NCI-H1417 treated with DMSO at 0.1 percent for 48 hours (cell line): ENCODE measurements at regions not wholly inside any gene's neighbourhood (a gene's known extent, or its start where the extent isn't known, plus 50 kb on each side); places are given as distances from the start of the nearest gene placed in this dataset.
"Not testable (repeated sequence)": the region's sequence is repeated elsewhere in the genome, so short reads cannot be mapped to it uniquely, and the experiment has no call there.

Experiments
- DNase-seq: peaks from one replicate; lab custom pipeline; 2025; lab: John Stamatoyannopoulos, UW

GRCh38 chr5:100017520-100018262 lies 517.5 kb upstream of the FAM174A start:
- no peak for DNase-seq

DNA sequence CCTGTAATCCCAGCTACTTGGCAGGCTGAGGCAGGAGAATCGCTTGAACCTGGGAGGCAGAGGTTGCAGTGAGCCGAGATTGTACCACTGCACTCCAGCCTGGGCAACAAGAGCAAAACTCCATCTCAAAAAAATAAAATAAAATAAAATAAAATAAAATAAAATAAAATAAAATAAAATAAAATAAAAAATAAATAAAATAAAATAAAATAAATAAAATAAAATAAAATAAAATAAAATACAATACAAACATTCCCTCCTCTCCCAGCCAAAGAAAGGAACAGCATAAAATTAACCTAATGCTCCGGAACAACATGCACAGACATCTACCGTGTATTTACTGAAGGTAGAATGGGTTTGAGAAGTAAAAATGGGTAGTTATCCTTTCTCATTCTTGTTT lies 521.9 kb upstream of the FAM174A start:
- DNase-seq, result not testable (repeated sequence)

GRCh38 chr5:100011160-100011559 lies 524.0 kb upstream of the FAM174A start:
- not testable (repeated sequence) for DNase-seq

GRCh38 chr5:100004969-100005368 lies 530.2 kb upstream of the FAM174A start:
- no peak for DNase-seq

- DNase-seq, result no peak
Measured at GRCh38 chr5:99998319-99998718, 536.9 kb upstream of the FAM174A start.

DNA sequence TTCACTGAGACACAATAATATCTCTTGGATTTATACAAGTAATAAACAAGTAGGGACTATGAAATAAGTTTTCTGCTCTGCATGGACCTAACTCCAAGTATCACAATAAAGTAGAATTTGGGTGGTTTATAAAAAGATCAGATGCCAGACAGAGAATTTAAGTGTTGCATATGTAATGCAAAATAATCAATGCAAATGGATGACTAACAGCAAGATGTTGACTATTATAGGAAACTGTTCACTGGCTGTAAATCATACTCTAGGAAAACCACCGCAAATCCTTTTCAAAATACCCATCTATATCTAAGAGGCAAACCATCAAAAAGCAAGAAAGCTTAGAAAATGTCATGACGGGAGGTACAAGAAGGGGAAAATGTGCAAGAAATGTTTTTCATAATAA lies 539.8 kb upstream of the FAM174A start:
- DNase-seq, result no peak

DNA sequence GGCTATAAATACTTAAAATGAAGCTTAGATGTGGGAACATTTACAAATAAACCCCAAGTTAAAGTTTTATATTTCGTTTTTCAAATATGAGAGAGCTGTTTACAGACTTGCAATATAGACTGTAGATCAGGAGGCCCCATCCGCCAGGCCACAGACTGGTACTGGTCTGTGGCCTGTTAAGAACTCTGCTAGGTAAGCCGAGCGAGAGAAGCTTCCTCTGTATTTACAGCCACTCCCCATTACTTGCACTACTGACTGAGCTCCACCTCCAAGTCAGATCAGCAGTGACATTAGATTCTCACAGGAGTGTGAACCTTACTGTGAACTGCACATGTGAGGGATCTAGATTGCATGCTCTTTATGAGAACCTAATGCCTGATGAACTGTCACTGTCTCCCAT lies 561.4 kb upstream of the FAM174A start:
- DNase-seq, result no peak

GRCh38 chr5:99955962-99956361 lies 579.2 kb upstream of the FAM174A start:
- no peak for DNase-seq

DNA sequence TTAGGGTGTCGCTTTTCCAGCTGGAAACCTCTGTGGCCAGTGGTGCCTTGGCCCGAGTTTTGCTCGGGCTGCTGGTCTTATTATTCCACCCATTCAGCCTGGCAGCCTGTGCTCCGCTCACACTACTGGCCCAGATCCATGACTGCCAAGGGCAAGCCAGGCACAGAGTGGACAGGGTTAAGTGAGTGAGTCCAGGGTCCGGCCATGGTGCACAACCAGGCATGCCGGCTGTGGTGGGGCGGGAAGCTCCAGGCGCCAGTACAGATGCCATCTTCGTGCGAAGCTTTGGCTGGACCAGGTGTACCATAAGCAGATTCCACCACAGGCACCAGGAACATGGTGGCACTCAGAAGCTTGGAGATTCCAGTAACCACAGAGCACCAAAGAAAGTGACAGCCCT lies 580.2 kb upstream of the FAM174A start:
- DNase-seq, result no peak

GRCh38 chr5:99949969-99950524 lies 585.1 kb upstream of the FAM174A start:
- no peak for DNase-seq

GRCh38 chr5:99949361-99949760 lies 585.8 kb upstream of the FAM174A start:
- no peak for DNase-seq

DNA sequence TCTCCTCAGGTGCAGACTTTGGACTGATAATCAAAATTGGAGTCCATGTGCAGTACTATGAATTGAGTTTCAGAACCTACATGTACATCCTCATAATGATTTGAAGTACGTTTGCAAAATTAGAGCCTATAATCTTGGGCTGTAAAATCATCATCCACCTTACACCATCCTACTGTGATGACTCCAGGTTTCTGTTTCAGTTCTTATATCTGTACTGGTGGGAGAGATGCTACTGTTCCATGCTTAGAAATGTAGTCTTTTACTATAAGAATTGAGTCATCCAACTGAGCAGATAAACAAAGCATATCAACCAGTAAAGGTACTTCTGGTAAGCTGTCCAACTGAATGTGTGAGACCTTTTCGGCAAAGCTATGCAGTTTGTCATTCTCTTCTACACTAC lies 586.3 kb upstream of the FAM174A start:
- DNase-seq, result no peak

DNA sequence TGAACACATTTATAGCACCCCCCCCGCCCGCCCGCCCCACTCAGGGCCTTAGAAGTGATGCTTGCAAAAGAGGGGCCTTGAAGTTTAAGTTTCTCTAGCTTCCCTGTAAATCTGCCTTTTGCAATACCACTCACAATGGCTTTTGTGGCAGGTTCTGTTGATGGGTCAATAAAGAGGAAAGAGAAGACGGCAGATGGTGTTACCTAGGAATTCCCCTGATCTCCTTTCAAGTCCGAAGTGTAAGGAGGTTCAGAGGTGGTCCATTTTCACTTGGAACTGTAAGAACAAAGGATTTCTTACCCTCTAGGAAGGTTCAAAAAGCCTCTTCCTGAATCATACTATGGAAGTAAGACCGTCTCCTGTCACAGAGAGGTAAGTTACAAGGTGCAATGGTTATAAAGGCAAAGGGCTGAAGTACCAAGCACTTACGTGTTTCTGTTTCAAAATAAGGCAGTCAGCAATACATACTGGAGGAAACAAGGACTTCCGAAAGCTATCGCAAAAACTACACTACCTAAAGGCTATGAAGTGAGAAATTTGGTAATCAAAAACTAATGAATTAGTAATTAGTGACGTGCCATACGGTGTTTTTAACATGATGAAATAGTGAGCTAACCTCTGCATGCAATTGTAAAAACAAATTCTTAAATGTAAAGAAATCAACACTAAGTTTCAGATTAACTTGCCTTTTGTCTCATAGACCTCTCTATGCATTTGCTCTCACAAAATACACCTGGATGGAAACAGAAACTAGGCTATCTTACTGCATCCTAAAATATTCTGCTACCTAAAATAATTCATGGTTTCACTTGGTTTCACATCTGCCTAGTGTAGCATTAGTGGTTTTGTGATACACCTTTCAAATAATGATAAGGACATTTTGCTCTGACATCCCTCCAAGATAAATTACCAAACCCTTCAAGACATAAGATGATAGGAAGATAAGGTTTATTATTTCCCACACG lies 589.4 kb upstream of the FAM174A start:
- DNase-seq, result no peak

GRCh38 chr5:99940540-99940939 lies 594.6 kb upstream of the FAM174A start:
- no peak for DNase-seq

DNA sequence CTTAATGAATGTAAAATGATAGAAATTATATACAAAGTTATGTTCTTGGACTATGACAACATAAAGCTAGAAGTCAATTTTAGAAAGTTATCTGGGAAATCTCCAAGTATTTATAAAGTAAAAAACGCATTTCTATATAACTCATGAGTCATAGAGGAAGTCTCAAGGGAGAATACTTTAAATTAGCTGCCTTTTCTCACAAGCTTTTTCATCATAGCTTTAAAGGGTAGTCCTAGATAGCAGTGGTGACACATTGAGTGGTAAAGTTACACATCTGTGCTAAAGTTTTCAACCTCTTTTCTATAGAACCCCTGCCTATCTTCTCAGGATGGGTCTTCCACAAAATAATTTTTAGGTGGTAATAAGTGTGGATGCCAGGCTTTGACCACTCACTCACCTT lies 598.3 kb upstream of the FAM174A start:
- DNase-seq, result no peak

DNA sequence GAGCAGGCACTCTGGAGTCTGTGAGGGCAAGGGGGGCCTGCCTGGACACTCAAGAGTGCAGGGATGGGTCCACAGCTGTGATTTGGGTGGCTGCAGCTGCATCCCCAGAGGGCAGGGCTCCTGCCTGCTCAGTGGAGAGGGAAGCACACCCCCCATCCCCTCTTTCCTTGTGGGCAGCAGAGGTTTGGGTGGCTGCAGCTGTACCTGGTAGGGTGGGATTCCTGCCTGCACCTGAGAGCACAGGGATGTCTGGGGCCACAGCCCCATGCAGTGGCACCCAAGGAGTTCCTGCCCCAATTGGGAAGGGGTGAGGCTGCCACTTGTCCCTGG lies 605.4 kb upstream of the FAM174A start:
- no peak for DNase-seq

DNA sequence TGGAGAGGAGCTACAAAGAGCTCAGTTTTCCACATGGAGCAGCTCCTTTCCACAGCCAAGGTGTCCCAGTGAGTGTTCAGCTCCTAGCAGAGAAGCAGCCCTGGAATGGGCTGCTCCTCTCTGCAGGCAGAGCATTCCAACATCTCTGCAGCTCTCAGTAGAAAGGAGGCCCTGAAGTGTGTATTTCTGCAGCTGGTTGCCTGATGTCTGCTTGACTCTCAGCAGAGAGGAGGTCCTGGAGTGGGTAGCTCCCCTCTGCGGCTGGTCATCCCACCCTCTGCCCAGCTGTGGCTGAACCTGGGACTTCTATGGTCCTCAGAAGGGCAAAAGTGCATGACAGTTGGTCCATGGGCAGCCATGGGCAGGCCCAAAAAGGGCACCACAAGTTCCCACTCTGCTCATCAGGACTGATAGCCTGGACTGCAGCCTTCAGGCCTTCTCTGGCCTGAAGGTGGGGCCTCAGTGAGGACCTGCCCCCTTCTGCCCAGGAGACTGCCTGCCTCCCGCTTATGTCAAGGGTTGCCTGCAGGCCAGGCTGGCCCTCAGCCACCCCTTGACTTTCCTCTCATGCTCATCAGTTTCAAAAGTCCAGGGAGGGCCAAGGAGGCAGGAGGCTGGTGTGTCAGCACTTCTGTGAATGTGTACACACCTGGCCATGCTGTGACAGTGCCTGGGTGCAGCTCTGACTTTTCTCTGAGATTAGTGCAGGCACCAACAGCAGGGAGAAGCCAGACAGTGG lies 605.9 kb upstream of the FAM174A start:
- no peak for DNase-seq

- no peak for DNase-seq
Measured at GRCh38 chr5:99928490-99928889, 606.7 kb upstream of the FAM174A start.

DNA sequence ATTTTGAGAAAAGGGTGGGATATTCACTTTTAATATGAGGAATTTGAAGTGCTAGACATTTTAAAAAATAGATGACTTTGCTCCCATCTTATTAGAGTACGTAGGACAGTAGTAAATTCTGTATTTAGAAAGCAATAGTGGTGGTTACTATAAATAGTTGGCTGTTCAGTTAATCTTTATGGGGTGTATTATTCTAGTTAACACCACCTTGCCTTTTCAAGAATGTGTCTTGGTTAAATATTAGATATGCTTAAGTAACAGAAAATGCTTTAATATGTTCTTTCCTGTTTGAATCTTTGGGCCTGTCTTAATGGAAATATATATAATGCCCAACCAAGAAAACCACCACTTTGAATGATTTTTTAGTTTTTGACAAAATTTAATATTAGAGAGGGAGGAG lies 608.7 kb upstream of the FAM174A start:
- DNase-seq, result no peak

DNA sequence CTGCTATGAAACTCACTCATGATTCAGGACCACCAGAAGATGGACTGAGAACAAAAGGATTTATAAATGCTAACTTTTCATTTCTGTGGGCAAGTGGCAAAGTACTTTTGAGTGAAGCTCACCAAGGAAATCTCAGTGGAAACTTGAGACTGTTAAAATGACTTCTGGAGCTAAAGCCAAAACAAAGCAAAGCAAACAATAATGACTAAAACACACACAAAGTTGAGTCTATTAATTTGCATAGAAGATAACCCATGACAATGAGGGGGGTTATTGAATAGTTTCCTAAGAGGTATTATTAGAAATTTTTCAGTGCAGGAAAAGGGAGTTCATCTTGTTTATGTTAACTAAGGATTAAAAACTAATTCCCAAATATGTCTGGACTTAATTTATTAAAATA lies 612.8 kb upstream of the FAM174A start:
- DNase-seq, result no peak

GRCh38 chr5:99911971-99912370 lies 623.2 kb upstream of the FAM174A start:
- no peak for DNase-seq

DNA sequence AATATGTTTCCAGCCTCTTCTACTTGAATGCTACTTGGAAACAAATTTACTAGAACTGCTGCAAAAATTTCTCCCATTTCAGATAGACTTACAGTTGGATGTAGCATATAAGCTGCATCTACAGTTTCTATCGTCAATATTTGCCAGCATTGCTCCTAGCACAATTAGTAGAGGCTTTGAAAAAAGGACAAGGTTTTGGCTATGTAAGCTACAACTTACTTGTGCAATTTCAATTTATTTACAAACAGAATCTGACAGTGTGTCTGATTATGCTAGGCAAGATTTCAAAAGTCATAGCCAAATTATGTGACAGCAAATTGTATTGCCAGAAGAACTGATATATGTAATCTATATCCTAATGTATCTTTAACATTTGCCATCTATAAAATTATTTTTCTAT lies 628.4 kb upstream of the FAM174A start:
- DNase-seq, result no peak
